AG09309 (cell line): ENCODE measurements at regions not wholly inside any gene's neighbourhood (a gene's known extent, or its start where the extent isn't known, plus 50 kb on each side); places are given as distances from the start of the nearest gene placed in this dataset.
"Not testable (repeated sequence)": the region's sequence is repeated elsewhere in the genome, so short reads cannot be mapped to it uniquely, and the experiment has no call there.

Experiments used
- DNase-seq: peaks from one replicate; pipeline ENCODE4 v3.0.0-alpha.2; 2010; ENCODE audit warnings: low read depth
- H3K4me3 ChIP-seq: 2 replicates; pipeline ENCODE4 v1.5.1; 2011; ENCODE audit warnings: mild to moderate bottlenecking, low read depth, low read length, moderate library complexity; ENCODE audit not compliant: control insufficient read depth
- CTCF ChIP-seq: IDR thresholded peaks from 2 replicates; pipeline ENCODE4 v1.5.1; 2011; ENCODE audit warnings: mild to moderate bottlenecking, low read depth, low read length, inconsistent platforms; ENCODE audit not compliant: insufficient read depth, control insufficient read depth; ENCODE audit errors: missing control alignments

GRCh38 chr3:87436781-87437543 is 160.6 kb upstream of the POU1F1 start:
- H3K4me3 ChIP-seq, result no peak overlapping the region
- no peak for TF ChIP-seq CTCF
- peak; percentile 39 for DNase-seq

GRCh38 chr3:87435926-87436620 is 159.7 kb upstream of the POU1F1 start:
- DNase-seq, result no peak
- H3K4me3 ChIP-seq, result no peak overlapping the region
- TF ChIP-seq CTCF, result no peak

GRCh38 chr3:87433445-87433844 is 157.1 kb upstream of the POU1F1 start:
- not testable (repeated sequence) for DNase-seq, H3K4me3 ChIP-seq

- no peak for TF ChIP-seq CTCF
- DNase-seq, result peak; percentile 10
- H3K4me3 ChIP-seq, result no peak overlapping the region
Measured at GRCh38 chr3:87426918-87427317, 150.5 kb upstream of the POU1F1 start.

- no peak overlapping the region for H3K4me3 ChIP-seq
- TF ChIP-seq CTCF, result no peak
Measured at GRCh38 chr3:87425056-87425455, 148.7 kb upstream of the POU1F1 start.

GRCh38 chr3:87423336-87423735 is 147.0 kb upstream of the POU1F1 start:
- no peak for TF ChIP-seq CTCF
- DNase-seq, result no peak
- no peak overlapping the region for H3K4me3 ChIP-seq

More at GRCh38 chr3:87425056-87425455, 148.7 kb upstream of the POU1F1 start:
- DNase-seq, result no peak

GRCh38 chr3:87422333-87422732 is 145.9 kb upstream of the POU1F1 start:
- no peak overlapping the region for H3K4me3 ChIP-seq
- DNase-seq, result no peak
- TF ChIP-seq CTCF, result no peak
